ENCODE measurements at regions not wholly inside any gene's neighbourhood (a gene's known extent, or its start where the extent isn't known, plus 50 kb on each side); places are given as distances from the start of the nearest gene placed in this dataset.

DNA sequence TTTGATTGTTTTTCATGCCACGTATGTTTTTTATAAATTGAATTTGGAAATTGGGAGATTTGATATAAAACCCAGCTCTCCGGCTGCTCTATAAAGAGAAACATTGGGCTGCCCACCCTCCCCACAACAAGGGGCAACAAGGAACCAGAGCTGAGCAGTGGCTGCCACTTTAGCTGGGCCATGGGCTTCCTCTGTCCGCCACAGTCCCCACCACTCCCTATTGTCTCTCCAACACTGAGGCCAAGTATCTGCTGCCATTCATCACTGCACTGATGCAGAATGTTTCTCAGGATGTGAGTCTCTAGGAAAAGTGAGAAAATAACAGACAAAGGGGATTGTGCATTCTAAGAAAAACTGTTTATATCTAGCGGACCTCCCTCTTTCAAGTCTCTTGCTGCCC, 106.8 kb downstream of the LITAF start:
- H3K4me1 ChIP-seq: no peaks in the 10 kb centered on the region
- TF ChIP-seq EZH2phosphoT487 (IDR thresholded peaks at IDR 0.05) (no peak), EZH2 (IDR thresholded peaks at IDR 0.05) (no peak), CTCF (IDR thresholded peaks at IDR 0.05) (no peak)
- Mint-ChIP-seq H3K9me3 (peaks cover 32% of the 10 kb centered on the region), H3K4me3 (no peak overlapping the region), H3K36me3 (peaks cover 5% of the 10 kb centered on the region), H3K27me3 (ENCODE audit: insufficient read depth, low read depth) (peaks cover 14% of the 10 kb centered on the region), H3K27ac (no peak overlapping the region), H3K4me1 (peaks cover 1% of the 10 kb centered on the region)
- H3K36me3 ChIP-seq: no peaks in the 10 kb centered on the region
- H3K27me3 ChIP-seq: no peaks in the 10 kb centered on the region
- no peaks in the 10 kb centered on the region for H3K79me2 ChIP-seq (ENCODE audit: low read depth)
- no peak for DNase-seq (ENCODE audit: low spot score)
- no peaks in the 10 kb centered on the region for H3F3A ChIP-seq (ENCODE audit: low read depth)
- no peak overlapping the region for H2AFZ ChIP-seq (replicated peaks)
- no peaks in the 10 kb centered on the region for H4K20me1 ChIP-seq (ENCODE audit: low read depth)
- H3K9me3 ChIP-seq (ENCODE audit: low read depth): peaks cover 5% of the 10 kb centered on the region
- no peak overlapping the region for H3K4me3 ChIP-seq
- H3K9ac ChIP-seq: no peak overlapping the region
- H3K4me2 ChIP-seq: no peak overlapping the region
- no peak overlapping the region for H3K27ac ChIP-seq

GRCh38 chr16:11480634-11481033, 106.1 kb downstream of the LITAF start:
- H3K27me3 Mint-ChIP-seq (ENCODE audit: insufficient read depth, low read depth): peaks cover 15% of the 10 kb centered on the region
- H4K20me1 ChIP-seq (ENCODE audit: low read depth): no peaks in the 10 kb centered on the region

GRCh38 chr16:11481987-11482386, 104.7 kb downstream of the LITAF start:
- no peak overlapping the region for H3K27ac ChIP-seq
- peaks cover 5% of the 10 kb centered on the region for H3K36me3 Mint-ChIP-seq
- H3K27ac Mint-ChIP-seq: no peak overlapping the region
- no peak overlapping the region for H2AFZ ChIP-seq (replicated peaks)
- TF ChIP-seq CTCF (IDR thresholded peaks at IDR 0.05): no peak
- no peak for TF ChIP-seq EZH2 (IDR thresholded peaks at IDR 0.05)
- no peak for TF ChIP-seq EZH2phosphoT487 (IDR thresholded peaks at IDR 0.05)
- no peak overlapping the region for H3K9ac ChIP-seq
- H3F3A ChIP-seq (ENCODE audit: low read depth): peaks cover under 1% of the 10 kb centered on the region
- no peak overlapping the region for H3K4me3 Mint-ChIP-seq
- H3K4me3 ChIP-seq: no peak overlapping the region
- peaks cover 2% of the 10 kb centered on the region for H3K4me1 Mint-ChIP-seq
- H3K4me2 ChIP-seq: no peak overlapping the region
- peaks cover 43% of the 10 kb centered on the region for H3K9me3 Mint-ChIP-seq
- peaks cover under 1% of the 10 kb centered on the region for H3K4me1 ChIP-seq
- H3K27me3 Mint-ChIP-seq (ENCODE audit: insufficient read depth, low read depth): peaks cover 22% of the 10 kb centered on the region
- H3K27me3 ChIP-seq: no peaks in the 10 kb centered on the region
- H3K9me3 ChIP-seq (ENCODE audit: low read depth): peaks cover 5% of the 10 kb centered on the region
- H3K36me3 ChIP-seq: no peaks in the 10 kb centered on the region
- no peaks in the 10 kb centered on the region for H3K79me2 ChIP-seq (ENCODE audit: low read depth)
- DNase-seq (ENCODE audit: low spot score): no peak
- H4K20me1 ChIP-seq (ENCODE audit: low read depth): no peaks in the 10 kb centered on the region

More at GRCh38 chr16:11480634-11481033, 106.1 kb downstream of the LITAF start:
- H3K36me3 Mint-ChIP-seq: peaks cover 5% of the 10 kb centered on the region
- Histone ChIP-seq H3K79me2 (ENCODE audit: low read depth) (no peaks in the 10 kb centered on the region), H3K36me3 (no peaks in the 10 kb centered on the region), H3K9ac (no peak overlapping the region), H3K27me3 (no peaks in the 10 kb centered on the region), H3K4me1 (no peaks in the 10 kb centered on the region), H3K4me3 (no peak overlapping the region), H3K9me3 (ENCODE audit: low read depth) (peaks cover 5% of the 10 kb centered on the region), H3F3A (ENCODE audit: low read depth) (no peaks in the 10 kb centered on the region), H2AFZ (replicated peaks) (no peak overlapping the region), H3K4me2 (no peak overlapping the region), H3K27ac (no peak overlapping the region)
- H3K27ac Mint-ChIP-seq: no peak overlapping the region
- H3K4me3 Mint-ChIP-seq: no peak overlapping the region
- peaks cover 39% of the 10 kb centered on the region for H3K9me3 Mint-ChIP-seq
- H3K4me1 Mint-ChIP-seq: no peaks in the 10 kb centered on the region
- no peak for DNase-seq (ENCODE audit: low spot score)
- TF ChIP-seq EZH2 (IDR thresholded peaks at IDR 0.05) (no peak), EZH2phosphoT487 (IDR thresholded peaks at IDR 0.05) (no peak), CTCF (IDR thresholded peaks at IDR 0.05) (no peak)
